Mesendoderm (in vitro differentiated cells): ENCODE measurements at regions not wholly inside any gene's neighbourhood (a gene's known extent, or its start where the extent isn't known, plus 50 kb on each side); places are given as distances from the start of the nearest gene placed in this dataset.
"Not testable (repeated sequence)": the region's sequence is repeated elsewhere in the genome, so short reads cannot be mapped to it uniquely, and the experiment has no call there.

Experiments used
- DNase-seq: peaks from one replicate; pipeline ENCODE4 v3.0.0; 2013
- H2AK5ac ChIP-seq: 2 replicates; pipeline ENCODE4 v1.6.1; 2013; ENCODE audit warnings: low read length, inconsistent platforms
- H2BK120ac ChIP-seq: 2 replicates; pipeline ENCODE4 v1.6.1; 2013; ENCODE audit warnings: low read depth, mild to moderate bottlenecking, low read length, moderate library complexity, mixed read lengths
- H2BK15ac ChIP-seq: replicated peaks from 2 replicates; pipeline ENCODE4 v1.6.1; 2013; ENCODE audit warnings: low read depth, mild to moderate bottlenecking, moderate library complexity
- H2BK5ac ChIP-seq: 2 replicates; pipeline ENCODE4 v1.6.1; 2013; ENCODE audit warnings: low read length, inconsistent platforms
- H3K18ac ChIP-seq: 2 replicates; pipeline ENCODE4 v1.6.1; 2013; ENCODE audit warnings: mild to moderate bottlenecking, low read length, mixed read lengths
- H3K23ac ChIP-seq: one replicate; pipeline ENCODE4 v1.6.1; 2013; ENCODE audit warnings: low read length
- H3K27ac ChIP-seq: 2 replicates; pipeline ENCODE4 v1.5.1; 2013; ENCODE audit warnings: low read depth, mild to moderate bottlenecking, inconsistent platforms, low read length, moderate library complexity
- H3K27me3 ChIP-seq: 2 replicates; pipeline ENCODE4 v1.6.1; 2013; ENCODE audit warnings: low read length, control low read depth, mild to moderate bottlenecking, inconsistent platforms; ENCODE audit not compliant: insufficient read depth, poor library complexity
- H3K36me3 ChIP-seq: 2 replicates; pipeline ENCODE4 v1.6.1; 2013; ENCODE audit warnings: low read length, inconsistent platforms; ENCODE audit not compliant: control insufficient read depth, insufficient read depth
- H3K4ac ChIP-seq: one replicate; pipeline ENCODE4 v1.6.1; 2013; ENCODE audit warnings: low read depth, mild to moderate bottlenecking, low read length, moderate library complexity
- H3K4me1 ChIP-seq: 2 replicates; pipeline ENCODE4 v1.6.1; 2013; ENCODE audit warnings: low read depth, low read length, inconsistent platforms; ENCODE audit not compliant: control insufficient read depth
- H3K4me2 ChIP-seq: 2 replicates; pipeline ENCODE4 v1.6.1; 2013; ENCODE audit warnings: low read length
- H3K4me3 ChIP-seq: 2 replicates; pipeline ENCODE4 v1.5.1; 2013; ENCODE audit warnings: mild to moderate bottlenecking, low read length
- H3K56ac ChIP-seq: one replicate; pipeline ENCODE4 v1.6.1; 2013; ENCODE audit warnings: low read length
- H3K79me1 ChIP-seq: 2 replicates; pipeline ENCODE4 v1.6.1; 2013; ENCODE audit warnings: low read length, inconsistent platforms
- H3K79me2 ChIP-seq: 2 replicates; pipeline ENCODE4 v1.6.1; 2013; ENCODE audit warnings: mild to moderate bottlenecking, low read length; ENCODE audit not compliant: control insufficient read depth, insufficient read depth
- H3K9ac ChIP-seq: 2 replicates; pipeline ENCODE4 v1.6.1; 2013; ENCODE audit warnings: low read length, inconsistent platforms
- H4K5ac ChIP-seq: one replicate; pipeline ENCODE4 v1.6.1; 2013; ENCODE audit warnings: low read length
- H4K8ac ChIP-seq: one replicate; pipeline ENCODE4 v1.6.1; 2013; ENCODE audit warnings: low read depth, mild to moderate bottlenecking, control low read depth, low read length, moderate library complexity
- WGBS: extraction: QIAGEN DNeasy Blood & Tissue Kit; methylation state at CpG from one replicate; pipeline ENCODE4 v1.1.7; 2013; ENCODE audit warnings: low lambda C conversion rate, missing lambda C conversion rate; ENCODE audit not compliant: insufficient coverage; ENCODE audit errors: extremely low coverage; 5-methylcytosine and 5-hydroxymethylcytosine counted together

DNA sequence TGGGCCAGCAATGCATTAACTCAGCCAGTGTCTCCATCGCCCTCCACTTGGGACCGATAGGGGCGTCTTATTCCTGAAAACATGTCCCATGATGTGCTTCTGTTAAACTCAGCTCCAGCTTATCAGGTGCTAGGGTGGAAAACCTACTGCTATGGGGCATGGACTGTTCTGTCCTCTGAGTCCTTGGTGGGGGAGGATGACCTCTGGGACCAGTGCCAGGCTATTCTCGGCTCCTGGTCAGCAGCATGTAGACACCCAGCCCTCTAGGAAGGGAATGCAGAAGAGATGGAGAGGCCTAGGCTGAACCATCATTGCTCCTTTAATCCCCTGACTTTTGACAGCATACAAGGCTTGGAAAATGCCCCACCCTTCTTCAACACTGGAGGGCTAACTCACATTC, 486.2 kb downstream of the MED13L start:
- no peak overlapping the region for H3K27ac ChIP-seq
- no peaks in the 10 kb centered on the region for H3K27me3 ChIP-seq
- H2BK120ac ChIP-seq = no peak overlapping the region
- H3K18ac ChIP-seq = no peak overlapping the region
- H3K9ac ChIP-seq = no peak overlapping the region
- peak; percentile 47 for DNase-seq
- no peak overlapping the region for H3K56ac ChIP-seq
- H3K4ac ChIP-seq = no peak overlapping the region
- no peak overlapping the region for H4K5ac ChIP-seq
- H3K4me1 ChIP-seq = peaks cover 9% of the 10 kb centered on the region
- no peak overlapping the region for H2BK15ac ChIP-seq
- H2AK5ac ChIP-seq = peak overlapping the region; percentile 65
- no peak overlapping the region for H3K4me2 ChIP-seq
- H3K36me3 ChIP-seq = no peaks in the 10 kb centered on the region
- H2BK5ac ChIP-seq = no peak overlapping the region
- no peaks in the 10 kb centered on the region for H3K79me1 ChIP-seq
- H3K23ac ChIP-seq = no peak overlapping the region
- no peak overlapping the region for H4K8ac ChIP-seq
- H3K4me3 ChIP-seq = no peak overlapping the region
- H3K79me2 ChIP-seq = no peaks in the 10 kb centered on the region
- WGBS = no CpG with 5 or more reads among the region's 4 CpGs

DNA sequence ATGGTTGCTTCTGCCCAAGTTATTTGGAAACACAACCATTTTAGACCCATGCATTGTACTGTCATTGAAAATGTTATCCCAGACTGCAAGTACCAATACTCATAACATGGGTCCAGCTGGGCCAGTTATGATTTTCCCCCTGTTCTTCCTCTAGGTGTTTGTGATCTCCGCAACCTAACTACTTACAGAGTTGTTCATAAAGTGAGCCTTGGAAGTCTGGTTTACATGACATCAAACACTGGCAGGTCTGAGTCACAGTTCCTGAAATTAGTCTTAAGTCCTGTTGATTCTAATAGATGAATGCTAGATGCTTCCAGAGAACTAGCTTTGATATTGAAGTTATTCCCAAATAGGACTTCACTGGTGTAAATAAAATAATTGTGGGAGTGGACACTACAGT, 487.0 kb downstream of the MED13L start:
- Histone ChIP-seq H2AK5ac (no peak overlapping the region), H4K8ac (no peak overlapping the region), H3K4me2 (no peak overlapping the region), H3K23ac (no peak overlapping the region), H3K4me3 (no peak overlapping the region), H3K79me1 (no peaks in the 10 kb centered on the region), H3K36me3 (no peaks in the 10 kb centered on the region), H3K4me1 (peaks cover 9% of the 10 kb centered on the region), H3K18ac (no peak overlapping the region), H2BK5ac (no peak overlapping the region), H3K9ac (no peak overlapping the region), H3K4ac (no peak overlapping the region), H3K79me2 (no peaks in the 10 kb centered on the region), H2BK15ac (no peak overlapping the region), H3K56ac (no peak overlapping the region), H3K27me3 (no peaks in the 10 kb centered on the region), H4K5ac (no peak overlapping the region), H2BK120ac (no peak overlapping the region), H3K27ac (no peak overlapping the region)
- DNase-seq = no peak
- no CpG with 5 or more reads among the region's 1 CpG for WGBS

DNA sequence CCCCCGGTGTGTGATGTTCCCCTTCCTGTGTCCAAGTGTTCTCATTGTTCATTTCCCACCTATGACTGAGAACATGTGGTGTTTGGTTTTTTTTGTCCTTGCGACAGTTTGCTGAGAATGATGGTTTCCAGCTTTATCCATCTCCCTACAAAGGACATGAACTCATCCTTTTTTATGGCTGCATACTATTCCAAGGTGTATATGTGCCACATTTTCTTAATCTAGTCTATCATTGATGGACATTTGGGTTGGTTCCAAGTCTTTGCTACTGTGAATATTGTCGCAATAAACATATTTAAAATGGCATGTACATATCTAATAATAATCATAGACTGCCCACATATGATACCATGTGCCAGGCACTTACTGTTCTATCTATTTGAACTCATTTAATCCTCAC, 491.0 kb downstream of the MED13L start:
- not testable (repeated sequence) for H3K18ac ChIP-seq, H3K9ac ChIP-seq, H3K23ac ChIP-seq, DNase-seq, H3K4me2 ChIP-seq, H3K27ac ChIP-seq, H2BK120ac ChIP-seq, H3K79me1 ChIP-seq, H2BK15ac ChIP-seq, H3K36me3 ChIP-seq, H4K5ac ChIP-seq, H3K4ac ChIP-seq, H2AK5ac ChIP-seq, H3K79me2 ChIP-seq, H2BK5ac ChIP-seq, H3K27me3 ChIP-seq, H4K8ac ChIP-seq, H3K4me1 ChIP-seq, H3K4me3 ChIP-seq, H3K56ac ChIP-seq
- whole genome bisulfite sequencing = no CpG with 5 or more reads among the region's 3 CpGs

DNA sequence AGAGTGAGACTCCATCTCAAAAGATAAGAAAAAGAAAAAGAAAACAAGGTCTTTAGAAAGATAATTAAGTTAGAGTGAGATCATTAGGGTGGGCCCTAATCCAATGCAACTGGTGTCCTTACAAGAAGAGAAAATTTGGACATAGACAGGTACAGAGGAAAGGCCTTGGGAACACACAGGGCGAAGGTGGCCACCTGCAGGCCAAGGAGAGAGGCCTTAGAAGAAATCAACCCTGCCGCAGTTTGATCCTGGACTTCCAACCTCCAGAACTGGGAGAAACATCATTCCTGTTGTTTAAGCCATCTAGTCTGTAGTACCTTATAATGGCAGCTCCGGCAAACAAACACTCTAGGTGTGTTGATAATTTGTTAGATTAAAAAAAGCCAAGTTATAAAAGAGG, 491.9 kb downstream of the MED13L start:
- H3K4me3 ChIP-seq = no peak overlapping the region
- no peak overlapping the region for H4K8ac ChIP-seq
- H3K4me1 ChIP-seq = no peaks in the 10 kb centered on the region
- no CpG with 5 or more reads among the region's 3 CpGs for WGBS
- H2BK15ac ChIP-seq = no peak overlapping the region
- no peak overlapping the region for H3K56ac ChIP-seq
- H3K23ac ChIP-seq = no peak overlapping the region
- no peak overlapping the region for H4K5ac ChIP-seq
- no peak overlapping the region for H3K18ac ChIP-seq
- H3K79me2 ChIP-seq = no peaks in the 10 kb centered on the region
- H3K9ac ChIP-seq = no peak overlapping the region
- no peak overlapping the region for H3K4me2 ChIP-seq
- H3K27me3 ChIP-seq = no peaks in the 10 kb centered on the region
- H2BK120ac ChIP-seq = no peak overlapping the region
- DNase-seq = peak; percentile 14
- no peaks in the 10 kb centered on the region for H3K36me3 ChIP-seq
- H3K27ac ChIP-seq = no peak overlapping the region
- H2AK5ac ChIP-seq = no peak overlapping the region
- no peak overlapping the region for H3K4ac ChIP-seq
- H2BK5ac ChIP-seq = no peak overlapping the region
- no peaks in the 10 kb centered on the region for H3K79me1 ChIP-seq

DNA sequence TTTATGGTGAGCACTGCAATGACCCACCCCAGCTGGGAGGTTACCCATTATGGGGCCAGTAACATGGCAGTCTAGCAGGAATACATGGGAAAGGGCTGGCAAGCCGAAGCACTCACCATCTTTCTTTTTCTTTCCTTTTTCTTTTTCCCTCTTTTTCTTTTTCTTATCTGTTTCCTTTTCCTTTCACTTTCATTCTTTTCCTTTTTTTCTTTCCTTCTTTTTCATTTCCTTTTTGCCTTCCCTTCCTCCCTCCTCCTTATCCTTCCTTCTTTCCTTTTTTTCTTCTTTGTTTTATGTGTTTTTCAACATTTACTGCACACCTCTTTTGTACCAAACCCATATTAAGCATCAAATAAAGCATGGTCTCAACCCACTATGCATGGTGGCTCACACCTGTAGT, 501.1 kb downstream of the MED13L start:
- no peaks in the 10 kb centered on the region for H3K36me3 ChIP-seq
- H2AK5ac ChIP-seq = no peak overlapping the region
- H3K27me3 ChIP-seq = no peaks in the 10 kb centered on the region
- H3K56ac ChIP-seq = no peak overlapping the region
- no peak overlapping the region for H4K8ac ChIP-seq
- no peaks in the 10 kb centered on the region for H3K79me1 ChIP-seq
- no peak overlapping the region for H3K18ac ChIP-seq
- DNase-seq = no peak
- no peak overlapping the region for H3K27ac ChIP-seq
- H4K5ac ChIP-seq = no peak overlapping the region
- H3K9ac ChIP-seq = no peak overlapping the region
- H2BK5ac ChIP-seq = no peak overlapping the region
- no peak overlapping the region for H3K4ac ChIP-seq
- no peak overlapping the region for H2BK120ac ChIP-seq
- H3K4me3 ChIP-seq = no peak overlapping the region
- no peaks in the 10 kb centered on the region for H3K79me2 ChIP-seq
- no peak overlapping the region for H2BK15ac ChIP-seq
- H3K4me2 ChIP-seq = no peak overlapping the region
- no peaks in the 10 kb centered on the region for H3K4me1 ChIP-seq
- no CpG with 5 or more reads among the region's 1 CpG for WGBS
- H3K23ac ChIP-seq = no peak overlapping the region

DNA sequence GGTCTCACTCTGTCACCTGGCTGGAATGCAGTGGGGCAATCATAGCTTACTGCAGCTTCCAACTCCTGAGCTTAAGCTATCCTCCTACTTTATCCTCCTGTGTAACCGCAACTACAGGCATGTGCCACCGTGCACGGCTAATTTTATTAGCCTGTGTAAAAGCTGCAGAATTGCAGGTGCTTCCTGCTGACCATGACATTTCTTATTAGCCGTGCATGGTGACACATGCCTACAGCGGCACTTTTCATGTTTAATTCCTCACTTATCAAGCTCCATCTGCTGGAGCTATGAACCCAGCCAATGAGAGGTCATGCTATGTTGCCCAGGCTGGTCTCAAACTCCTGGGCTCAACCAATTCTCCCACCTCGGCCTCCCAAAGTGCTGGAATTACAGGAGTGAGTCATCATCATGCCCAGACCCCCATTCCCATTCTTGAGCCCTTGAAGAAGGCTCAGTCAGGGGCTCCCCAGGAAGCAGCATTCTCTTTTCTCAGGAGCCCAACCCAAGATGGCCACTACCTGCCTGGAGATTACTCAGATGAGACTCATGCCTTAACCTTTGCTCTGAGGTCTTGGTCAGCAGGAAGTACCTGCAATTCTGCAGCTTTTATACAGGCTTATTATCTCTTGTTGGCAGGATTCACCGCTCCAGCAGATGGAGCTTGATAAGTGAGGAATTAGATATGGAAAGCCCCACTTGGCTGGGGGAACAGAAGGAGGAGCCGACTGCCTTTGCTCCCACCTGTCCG, 503.2 kb downstream of the MED13L start:
- H4K8ac ChIP-seq = no peak overlapping the region

More for the DNA sequence above, 503.2 kb downstream of the MED13L start:
- Histone ChIP-seq H3K4ac (no peak overlapping the region), H3K4me1 (no peaks in the 10 kb centered on the region), H3K79me1 (no peaks in the 10 kb centered on the region), H3K4me3 (no peak overlapping the region), H4K5ac (no peak overlapping the region), H3K36me3 (no peaks in the 10 kb centered on the region), H2BK5ac (no peak overlapping the region), H3K18ac (no peak overlapping the region), H3K56ac (no peak overlapping the region), H3K9ac (no peak overlapping the region), H2BK120ac (no peak overlapping the region), H3K4me2 (no peak overlapping the region), H2AK5ac (no peak overlapping the region), H3K27me3 (no peaks in the 10 kb centered on the region), H3K79me2 (no peaks in the 10 kb centered on the region), H2BK15ac (no peak overlapping the region), H3K27ac (no peak overlapping the region), H3K23ac (no peak overlapping the region)
- no CpG with 5 or more reads among the region's 9 CpGs for WGBS
- DNase-seq = no peak
